GM23338 (cell line): ENCODE measurements at regions not wholly inside any gene's neighbourhood (a gene's known extent, or its start where the extent isn't known, plus 50 kb on each side); places are given as distances from the start of the nearest gene placed in this dataset.

Experiments
- ATAC-seq: fragments of 200-7000 bp; cut with Tn5 transposase; 3 replicates; pipeline ENCODE4 v1.9.1; 2020
- DNase-seq: peaks from one replicate; pipeline ENCODE4 v3.0.0-alpha.2; 2015; ENCODE audit warnings: low spot score
- H2AFZ ChIP-seq: fragments of 200-600 bp; sonication (generic); 2 replicates; pipeline ENCODE4 v1.8.0; 2016; ENCODE audit warnings: antibody characterized with exemption, mild to moderate bottlenecking, moderate library complexity
- H3F3A ChIP-seq: fragments of 200-600 bp; sonication (generic); replicated peaks from 2 replicates; pipeline ENCODE4 v1.8.0; 2017; ENCODE audit warnings: antibody characterized with exemption, mixed run types, low read depth
- H3K27ac ChIP-seq: fragments of 200-600 bp; sonication (generic); 2 replicates; pipeline ENCODE4 v1.6.1; 2016; ENCODE audit warnings: low read depth
- H3K27me3 ChIP-seq: fragments of 200-600 bp; sonication (generic); 2 replicates; pipeline ENCODE4 v1.8.0; 2016; ENCODE audit warnings: mild to moderate bottlenecking, mixed run types, moderate library complexity; ENCODE audit not compliant: insufficient read depth
- H3K36me3 ChIP-seq: fragments of 200-600 bp; sonication (generic); 2 replicates; pipeline ENCODE4 v1.8.0; 2016; ENCODE audit warnings: mild to moderate bottlenecking; ENCODE audit not compliant: insufficient read depth
- H3K4me1 ChIP-seq: fragments of 200-600 bp; sonication (generic); 2 replicates; pipeline ENCODE4 v1.8.0; 2016; ENCODE audit warnings: mild to moderate bottlenecking, moderate library complexity; ENCODE audit not compliant: insufficient read depth
- H3K4me2 ChIP-seq: fragments of 200-600 bp; sonication (generic); 2 replicates; pipeline ENCODE4 v1.7.1; 2017; ENCODE audit warnings: mixed run types
- H3K4me3 ChIP-seq: fragments of 200-600 bp; sonication (generic); 2 replicates; pipeline ENCODE4 v1.6.1; 2016; ENCODE audit warnings: mixed run types
- H3K79me2 ChIP-seq: fragments of 200-600 bp; sonication (generic); replicated peaks from 2 replicates; pipeline ENCODE4 v1.8.0; 2017; ENCODE audit warnings: mild to moderate bottlenecking; ENCODE audit not compliant: insufficient read depth
- H3K9me2 ChIP-seq: fragments of 200-600 bp; sonication (generic); 2 replicates; pipeline ENCODE4 v1.8.0; 2017; ENCODE audit not compliant: insufficient read depth
- H4K20me1 ChIP-seq: fragments of 200-600 bp; sonication (generic); replicated peaks from 2 replicates; pipeline ENCODE4 v1.8.0; 2017; ENCODE audit warnings: mild to moderate bottlenecking; ENCODE audit not compliant: insufficient read depth
- H3K27ac Mint-ChIP-seq: 2 replicates; pipeline ENCODE4 v1.8.0; 2020; ENCODE audit warnings: inconsistent platforms, mild to moderate bottlenecking, moderate library complexity, mixed read lengths
- H3K27me3 Mint-ChIP-seq: 3 replicates; pipeline ENCODE4 v1.8.0; 2022; ENCODE audit warnings: low read depth, mild to moderate bottlenecking, moderate library complexity, mixed read lengths, inconsistent platforms; ENCODE audit not compliant: insufficient read depth, poor library complexity
- H3K36me3 Mint-ChIP-seq: 3 replicates; pipeline ENCODE4 v1.8.0; 2021; ENCODE audit warnings: low read depth, mild to moderate bottlenecking, inconsistent platforms, moderate library complexity, mixed read lengths
- H3K4me1 Mint-ChIP-seq: 3 replicates; pipeline ENCODE4 v1.8.0; 2020; ENCODE audit warnings: mild to moderate bottlenecking, inconsistent platforms, mixed read lengths
- H3K4me3 Mint-ChIP-seq: 3 replicates; pipeline ENCODE4 v1.8.0; 2021; ENCODE audit warnings: moderate library complexity, mild to moderate bottlenecking, inconsistent platforms, mixed read lengths
- H3K9me3 Mint-ChIP-seq: 3 replicates; pipeline ENCODE4 v1.8.0; 2020; ENCODE audit warnings: moderate library complexity, mild to moderate bottlenecking, inconsistent platforms, mixed read lengths
- CREB1 ChIP-seq: fragments of 250-450 bp; sonication (Bioruptor Pico); IDR thresholded peaks from 2 replicates; pipeline ENCODE4 v1.5.0; 2020; ENCODE audit warnings: low read depth, mild to moderate bottlenecking, moderate library complexity
- CTCF ChIP-seq, 2 experiments: fragments of 200-600 bp in 1 of 2; sonication (generic) in 1 of 2; conservative IDR thresholded peaks; 2 replicates each; pipeline versions ENCODE4 v1.5.1 to v1.6.1; 2016 to 2017; ENCODE audit warnings: antibody characterized with exemption in 2 of 2, low read depth in 2 of 2, mild to moderate bottlenecking in 2 of 2, moderate library complexity in 1 of 2
- ETS1 ChIP-seq: IDR thresholded peaks from 2 replicates; pipeline ENCODE4 v1.6.1; 2016; ENCODE audit warnings: antibody characterized with exemption
- EZH2 ChIP-seq: fragments of 200-600 bp; sonication (generic); IDR thresholded peaks from one replicate; pipeline ENCODE4 v1.8.0; 2017; ENCODE audit warnings: antibody characterized with exemption, mild to moderate bottlenecking, low read depth; ENCODE audit not compliant: unreplicated experiment
- EZH2phosphoT487 ChIP-seq: fragments of 200-600 bp; sonication (generic); IDR thresholded peaks from one replicate; pipeline ENCODE4 v1.8.1; 2018; ENCODE audit warnings: antibody characterized with exemption; ENCODE audit not compliant: unreplicated experiment
- JUNB ChIP-seq: IDR thresholded peaks from one replicate; pipeline ENCODE4 v1.6.1; 2016; ENCODE audit warnings: antibody characterized with exemption; ENCODE audit not compliant: unreplicated experiment
- NANOG ChIP-seq: IDR thresholded peaks from 2 replicates; pipeline ENCODE4 v1.6.1; 2016; ENCODE audit warnings: antibody characterized with exemption, borderline replicate concordance
- POLR2AphosphoS5 ChIP-seq: IDR thresholded peaks from 2 replicates; pipeline ENCODE4 v1.6.1; 2016; ENCODE audit warnings: antibody characterized with exemption, low read depth
- STAT1 ChIP-seq: IDR thresholded peaks from one replicate; pipeline ENCODE4 v1.6.1; 2016; ENCODE audit warnings: antibody characterized with exemption; ENCODE audit not compliant: unreplicated experiment
- ZNF114 ChIP-seq: fragments of 250-450 bp; sonication (Bioruptor Pico); IDR thresholded peaks from 2 replicates; pipeline ENCODE4 v1.5.0; 2020; ENCODE audit warnings: mild to moderate bottlenecking, moderate library complexity
- ZNF331 ChIP-seq: fragments of 250-450 bp; sonication (Bioruptor Pico); IDR thresholded peaks from 2 replicates; pipeline ENCODE4 v1.5.0; 2020; ENCODE audit warnings: low read depth, mild to moderate bottlenecking, moderate library complexity
- TF ChIP-seq, protein P1 (sequence below): fragments of 250-450 bp; sonication (Bioruptor Pico); IDR thresholded peaks from 2 replicates; pipeline ENCODE4 v1.5.0; 2020; ENCODE audit warnings: mild to moderate bottlenecking, moderate library complexity
- TF ChIP-seq, protein P2 (sequence below): IDR thresholded peaks from one replicate; pipeline ENCODE4 v1.6.1; 2018; ENCODE audit warnings: antibody characterized with exemption; ENCODE audit not compliant: unreplicated experiment

- H3K4me3 Mint-ChIP-seq, result no peak overlapping the region
- H3K27me3 Mint-ChIP-seq, result peaks cover 8% of the 10 kb centered on the region
- H3K27ac Mint-ChIP-seq, result no peak overlapping the region
- no peaks in the 10 kb centered on the region for H3K4me1 Mint-ChIP-seq
- no peak for DNase-seq
- TF ChIP-seq, protein P1, sequence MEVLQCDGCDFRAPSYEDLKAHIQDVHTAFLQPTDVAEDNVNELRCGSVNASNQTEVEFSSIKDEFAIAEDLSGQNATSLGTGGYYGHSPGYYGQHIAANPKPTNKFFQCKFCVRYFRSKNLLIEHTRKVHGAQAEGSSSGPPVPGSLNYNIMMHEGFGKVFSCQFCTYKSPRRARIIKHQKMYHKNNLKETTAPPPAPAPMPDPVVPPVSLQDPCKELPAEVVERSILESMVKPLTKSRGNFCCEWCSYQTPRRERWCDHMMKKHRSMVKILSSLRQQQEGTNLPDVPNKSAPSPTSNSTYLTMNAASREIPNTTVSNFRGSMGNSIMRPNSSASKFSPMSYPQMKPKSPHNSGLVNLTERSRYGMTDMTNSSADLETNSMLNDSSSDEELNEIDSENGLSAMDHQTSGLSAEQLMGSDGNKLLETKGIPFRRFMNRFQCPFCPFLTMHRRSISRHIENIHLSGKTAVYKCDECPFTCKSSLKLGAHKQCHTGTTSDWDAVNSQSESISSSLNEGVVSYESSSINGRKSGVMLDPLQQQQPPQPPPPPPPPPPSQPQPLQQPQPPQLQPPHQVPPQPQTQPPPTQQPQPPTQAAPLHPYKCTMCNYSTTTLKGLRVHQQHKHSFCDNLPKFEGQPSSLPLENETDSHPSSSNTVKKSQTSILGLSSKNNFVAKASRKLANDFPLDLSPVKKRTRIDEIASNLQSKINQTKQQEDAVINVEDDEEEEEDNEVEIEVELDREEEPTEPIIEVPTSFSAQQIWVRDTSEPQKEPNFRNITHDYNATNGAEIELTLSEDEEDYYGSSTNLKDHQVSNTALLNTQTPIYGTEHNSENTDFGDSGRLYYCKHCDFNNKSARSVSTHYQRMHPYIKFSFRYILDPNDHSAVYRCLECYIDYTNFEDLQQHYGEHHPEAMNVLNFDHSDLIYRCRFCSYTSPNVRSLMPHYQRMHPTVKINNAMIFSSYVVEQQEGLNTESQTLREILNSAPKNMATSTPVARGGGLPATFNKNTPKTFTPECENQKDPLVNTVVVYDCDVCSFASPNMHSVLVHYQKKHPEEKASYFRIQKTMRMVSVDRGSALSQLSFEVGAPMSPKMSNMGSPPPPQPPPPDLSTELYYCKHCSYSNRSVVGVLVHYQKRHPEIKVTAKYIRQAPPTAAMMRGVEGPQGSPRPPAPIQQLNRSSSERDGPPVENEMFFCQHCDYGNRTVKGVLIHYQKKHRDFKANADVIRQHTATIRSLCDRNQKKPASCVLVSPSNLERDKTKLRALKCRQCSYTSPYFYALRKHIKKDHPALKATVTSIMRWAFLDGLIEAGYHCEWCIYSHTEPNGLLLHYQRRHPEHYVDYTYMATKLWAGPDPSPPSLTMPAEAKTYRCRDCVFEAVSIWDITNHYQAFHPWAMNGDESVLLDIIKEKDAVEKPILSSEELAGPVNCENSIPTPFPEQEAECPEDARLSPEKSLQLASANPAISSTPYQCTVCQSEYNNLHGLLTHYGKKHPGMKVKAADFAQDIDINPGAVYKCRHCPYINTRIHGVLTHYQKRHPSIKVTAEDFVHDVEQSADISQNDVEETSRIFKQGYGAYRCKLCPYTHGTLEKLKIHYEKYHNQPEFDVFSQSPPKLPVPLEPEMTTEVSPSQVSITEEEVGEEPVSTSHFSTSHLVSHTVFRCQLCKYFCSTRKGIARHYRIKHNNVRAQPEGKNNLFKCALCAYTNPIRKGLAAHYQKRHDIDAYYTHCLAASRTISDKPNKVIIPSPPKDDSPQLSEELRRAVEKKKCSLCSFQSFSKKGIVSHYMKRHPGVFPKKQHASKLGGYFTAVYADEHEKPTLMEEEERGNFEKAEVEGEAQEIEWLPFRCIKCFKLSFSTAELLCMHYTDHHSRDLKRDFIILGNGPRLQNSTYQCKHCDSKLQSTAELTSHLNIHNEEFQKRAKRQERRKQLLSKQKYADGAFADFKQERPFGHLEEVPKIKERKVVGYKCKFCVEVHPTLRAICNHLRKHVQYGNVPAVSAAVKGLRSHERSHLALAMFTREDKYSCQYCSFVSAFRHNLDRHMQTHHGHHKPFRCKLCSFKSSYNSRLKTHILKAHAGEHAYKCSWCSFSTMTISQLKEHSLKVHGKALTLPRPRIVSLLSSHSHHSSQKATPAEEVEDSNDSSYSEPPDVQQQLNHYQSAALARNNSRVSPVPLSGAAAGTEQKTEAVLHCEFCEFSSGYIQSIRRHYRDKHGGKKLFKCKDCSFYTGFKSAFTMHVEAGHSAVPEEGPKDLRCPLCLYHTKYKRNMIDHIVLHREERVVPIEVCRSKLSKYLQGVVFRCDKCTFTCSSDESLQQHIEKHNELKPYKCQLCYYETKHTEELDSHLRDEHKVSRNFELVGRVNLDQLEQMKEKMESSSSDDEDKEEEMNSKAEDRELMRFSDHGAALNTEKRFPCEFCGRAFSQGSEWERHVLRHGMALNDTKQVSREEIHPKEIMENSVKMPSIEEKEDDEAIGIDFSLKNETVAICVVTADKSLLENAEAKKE, result no peak
- TF ChIP-seq ZNF114 (CRISPR knock-in tag), result no peak
- TF ChIP-seq EZH2phosphoT487, result no peak
- TF ChIP-seq ZNF331 (CRISPR knock-in tag), result no peak
- TF ChIP-seq STAT1, result no peak
- no peak for TF ChIP-seq CREB1 (CRISPR knock-in tag)
- TF ChIP-seq ETS1, result no peak
- TF ChIP-seq JUNB, result no peak
- TF ChIP-seq NANOG, result no peak
- TF ChIP-seq EZH2, result no peak
- TF ChIP-seq CTCF (conservative IDR thresholded peaks at IDR 0.05; ENCODE audit: low read depth in 2 of 2), result no peak
- TF ChIP-seq, protein P2, sequence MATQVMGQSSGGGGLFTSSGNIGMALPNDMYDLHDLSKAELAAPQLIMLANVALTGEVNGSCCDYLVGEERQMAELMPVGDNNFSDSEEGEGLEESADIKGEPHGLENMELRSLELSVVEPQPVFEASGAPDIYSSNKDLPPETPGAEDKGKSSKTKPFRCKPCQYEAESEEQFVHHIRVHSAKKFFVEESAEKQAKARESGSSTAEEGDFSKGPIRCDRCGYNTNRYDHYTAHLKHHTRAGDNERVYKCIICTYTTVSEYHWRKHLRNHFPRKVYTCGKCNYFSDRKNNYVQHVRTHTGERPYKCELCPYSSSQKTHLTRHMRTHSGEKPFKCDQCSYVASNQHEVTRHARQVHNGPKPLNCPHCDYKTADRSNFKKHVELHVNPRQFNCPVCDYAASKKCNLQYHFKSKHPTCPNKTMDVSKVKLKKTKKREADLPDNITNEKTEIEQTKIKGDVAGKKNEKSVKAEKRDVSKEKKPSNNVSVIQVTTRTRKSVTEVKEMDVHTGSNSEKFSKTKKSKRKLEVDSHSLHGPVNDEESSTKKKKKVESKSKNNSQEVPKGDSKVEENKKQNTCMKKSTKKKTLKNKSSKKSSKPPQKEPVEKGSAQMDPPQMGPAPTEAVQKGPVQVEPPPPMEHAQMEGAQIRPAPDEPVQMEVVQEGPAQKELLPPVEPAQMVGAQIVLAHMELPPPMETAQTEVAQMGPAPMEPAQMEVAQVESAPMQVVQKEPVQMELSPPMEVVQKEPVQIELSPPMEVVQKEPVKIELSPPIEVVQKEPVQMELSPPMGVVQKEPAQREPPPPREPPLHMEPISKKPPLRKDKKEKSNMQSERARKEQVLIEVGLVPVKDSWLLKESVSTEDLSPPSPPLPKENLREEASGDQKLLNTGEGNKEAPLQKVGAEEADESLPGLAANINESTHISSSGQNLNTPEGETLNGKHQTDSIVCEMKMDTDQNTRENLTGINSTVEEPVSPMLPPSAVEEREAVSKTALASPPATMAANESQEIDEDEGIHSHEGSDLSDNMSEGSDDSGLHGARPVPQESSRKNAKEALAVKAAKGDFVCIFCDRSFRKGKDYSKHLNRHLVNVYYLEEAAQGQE, result no peak
- TF ChIP-seq POLR2AphosphoS5, result no peak
- no peak overlapping the region for H3K27ac ChIP-seq
- H3K4me3 ChIP-seq, result no peak overlapping the region
- H3F3A ChIP-seq, result no peaks in the 10 kb centered on the region
- no peaks in the 10 kb centered on the region for H3K27me3 ChIP-seq
- no peak overlapping the region for H2AFZ ChIP-seq
- peaks cover 6% of the 10 kb centered on the region for H3K9me3 Mint-ChIP-seq
- no peaks in the 10 kb centered on the region for H3K36me3 ChIP-seq
- ATAC-seq, result no peak
- H3K4me2 ChIP-seq, result no peak overlapping the region
- no peaks in the 10 kb centered on the region; the same call in 2 of the 3 replicates for H3K36me3 Mint-ChIP-seq
- no peaks in the 10 kb centered on the region for H4K20me1 ChIP-seq
- H3K4me1 ChIP-seq, result no peaks in the 10 kb centered on the region
- H3K9me2 ChIP-seq, result no peaks in the 10 kb centered on the region
- H3K79me2 ChIP-seq, result no peaks in the 10 kb centered on the region
These were observed 250.9 kb upstream of the SULF2 start for GRCh38 chr20:48035961-48036731.
